GM23338 (cell line): ENCODE measurements at regions not wholly inside any gene's neighbourhood (a gene's known extent, or its start where the extent isn't known, plus 50 kb on each side); places are given as distances from the start of the nearest gene placed in this dataset.

ENCODE experiments used
- ATAC-seq: fragments of 200-7000 bp; cut with Tn5 transposase; 3 replicates; pipeline ENCODE4 v1.9.1; 2020
- DNase-seq: peaks from one replicate; pipeline ENCODE4 v3.0.0-alpha.2; 2015; ENCODE audit warnings: low spot score
- H2AFZ ChIP-seq: fragments of 200-600 bp; sonication (generic); 2 replicates; pipeline ENCODE4 v1.8.0; 2016; ENCODE audit warnings: antibody characterized with exemption, mild to moderate bottlenecking, moderate library complexity
- H3F3A ChIP-seq: fragments of 200-600 bp; sonication (generic); replicated peaks from 2 replicates; pipeline ENCODE4 v1.8.0; 2017; ENCODE audit warnings: antibody characterized with exemption, mixed run types, low read depth
- H3K27ac ChIP-seq: fragments of 200-600 bp; sonication (generic); 2 replicates; pipeline ENCODE4 v1.6.1; 2016; ENCODE audit warnings: low read depth
- H3K27me3 ChIP-seq: fragments of 200-600 bp; sonication (generic); 2 replicates; pipeline ENCODE4 v1.8.0; 2016; ENCODE audit warnings: mild to moderate bottlenecking, mixed run types, moderate library complexity; ENCODE audit not compliant: insufficient read depth
- H3K36me3 ChIP-seq: fragments of 200-600 bp; sonication (generic); 2 replicates; pipeline ENCODE4 v1.8.0; 2016; ENCODE audit warnings: mild to moderate bottlenecking; ENCODE audit not compliant: insufficient read depth
- H3K4me1 ChIP-seq: fragments of 200-600 bp; sonication (generic); 2 replicates; pipeline ENCODE4 v1.8.0; 2016; ENCODE audit warnings: mild to moderate bottlenecking, moderate library complexity; ENCODE audit not compliant: insufficient read depth
- H3K4me2 ChIP-seq: fragments of 200-600 bp; sonication (generic); 2 replicates; pipeline ENCODE4 v1.7.1; 2017; ENCODE audit warnings: mixed run types
- H3K4me3 ChIP-seq: fragments of 200-600 bp; sonication (generic); 2 replicates; pipeline ENCODE4 v1.6.1; 2016; ENCODE audit warnings: mixed run types
- H3K79me2 ChIP-seq: fragments of 200-600 bp; sonication (generic); replicated peaks from 2 replicates; pipeline ENCODE4 v1.8.0; 2017; ENCODE audit warnings: mild to moderate bottlenecking; ENCODE audit not compliant: insufficient read depth
- H3K9me2 ChIP-seq: fragments of 200-600 bp; sonication (generic); 2 replicates; pipeline ENCODE4 v1.8.0; 2017; ENCODE audit not compliant: insufficient read depth
- H4K20me1 ChIP-seq: fragments of 200-600 bp; sonication (generic); replicated peaks from 2 replicates; pipeline ENCODE4 v1.8.0; 2017; ENCODE audit warnings: mild to moderate bottlenecking; ENCODE audit not compliant: insufficient read depth
- H3K27ac Mint-ChIP-seq: 2 replicates; pipeline ENCODE4 v1.8.0; 2020; ENCODE audit warnings: inconsistent platforms, mild to moderate bottlenecking, moderate library complexity, mixed read lengths
- H3K27me3 Mint-ChIP-seq: 3 replicates; pipeline ENCODE4 v1.8.0; 2022; ENCODE audit warnings: low read depth, mild to moderate bottlenecking, moderate library complexity, mixed read lengths, inconsistent platforms; ENCODE audit not compliant: insufficient read depth, poor library complexity
- H3K36me3 Mint-ChIP-seq: 3 replicates; pipeline ENCODE4 v1.8.0; 2021; ENCODE audit warnings: low read depth, mild to moderate bottlenecking, inconsistent platforms, moderate library complexity, mixed read lengths
- H3K4me1 Mint-ChIP-seq: 3 replicates; pipeline ENCODE4 v1.8.0; 2020; ENCODE audit warnings: mild to moderate bottlenecking, inconsistent platforms, mixed read lengths
- H3K4me3 Mint-ChIP-seq: 3 replicates; pipeline ENCODE4 v1.8.0; 2021; ENCODE audit warnings: moderate library complexity, mild to moderate bottlenecking, inconsistent platforms, mixed read lengths
- H3K9me3 Mint-ChIP-seq: 3 replicates; pipeline ENCODE4 v1.8.0; 2020; ENCODE audit warnings: moderate library complexity, mild to moderate bottlenecking, inconsistent platforms, mixed read lengths
- CREB1 ChIP-seq: fragments of 250-450 bp; sonication (Bioruptor Pico); IDR thresholded peaks from 2 replicates; pipeline ENCODE4 v1.5.0; 2020; ENCODE audit warnings: low read depth, mild to moderate bottlenecking, moderate library complexity
- EZH2phosphoT487 ChIP-seq: fragments of 200-600 bp; sonication (generic); IDR thresholded peaks from one replicate; pipeline ENCODE4 v1.8.1; 2018; ENCODE audit warnings: antibody characterized with exemption; ENCODE audit not compliant: unreplicated experiment
- JUNB ChIP-seq: IDR thresholded peaks from one replicate; pipeline ENCODE4 v1.6.1; 2016; ENCODE audit warnings: antibody characterized with exemption; ENCODE audit not compliant: unreplicated experiment
- NANOG ChIP-seq: IDR thresholded peaks from 2 replicates; pipeline ENCODE4 v1.6.1; 2016; ENCODE audit warnings: antibody characterized with exemption, borderline replicate concordance
- POLR2AphosphoS5 ChIP-seq: IDR thresholded peaks from 2 replicates; pipeline ENCODE4 v1.6.1; 2016; ENCODE audit warnings: antibody characterized with exemption, low read depth
- STAT1 ChIP-seq: IDR thresholded peaks from one replicate; pipeline ENCODE4 v1.6.1; 2016; ENCODE audit warnings: antibody characterized with exemption; ENCODE audit not compliant: unreplicated experiment
- ZNF114 ChIP-seq: fragments of 250-450 bp; sonication (Bioruptor Pico); IDR thresholded peaks from 2 replicates; pipeline ENCODE4 v1.5.0; 2020; ENCODE audit warnings: mild to moderate bottlenecking, moderate library complexity
- ZNF331 ChIP-seq: fragments of 250-450 bp; sonication (Bioruptor Pico); IDR thresholded peaks from 2 replicates; pipeline ENCODE4 v1.5.0; 2020; ENCODE audit warnings: low read depth, mild to moderate bottlenecking, moderate library complexity
- TF ChIP-seq, protein P1 (sequence below): IDR thresholded peaks from one replicate; pipeline ENCODE4 v1.6.1; 2018; ENCODE audit warnings: antibody characterized with exemption; ENCODE audit not compliant: unreplicated experiment
- TF ChIP-seq, protein P2 (sequence below): IDR thresholded peaks from 2 replicates; pipeline ENCODE4 v1.6.1; 2016; ENCODE audit warnings: antibody characterized with exemption
- TF ChIP-seq, protein P3 (sequence below), 2 experiments: fragments of 200-600 bp in 1 of 2; sonication (generic) in 1 of 2; conservative IDR thresholded peaks; 2 replicates each; pipeline versions ENCODE4 v1.5.1 to v1.6.1; 2016 to 2017; ENCODE audit warnings: antibody characterized with exemption in 2 of 2, low read depth in 2 of 2, mild to moderate bottlenecking in 2 of 2, moderate library complexity in 1 of 2
- TF ChIP-seq, protein P4 (sequence below): fragments of 250-450 bp; sonication (Bioruptor Pico); IDR thresholded peaks from 2 replicates; pipeline ENCODE4 v1.5.0; 2020; ENCODE audit warnings: mild to moderate bottlenecking, moderate library complexity

DNA sequence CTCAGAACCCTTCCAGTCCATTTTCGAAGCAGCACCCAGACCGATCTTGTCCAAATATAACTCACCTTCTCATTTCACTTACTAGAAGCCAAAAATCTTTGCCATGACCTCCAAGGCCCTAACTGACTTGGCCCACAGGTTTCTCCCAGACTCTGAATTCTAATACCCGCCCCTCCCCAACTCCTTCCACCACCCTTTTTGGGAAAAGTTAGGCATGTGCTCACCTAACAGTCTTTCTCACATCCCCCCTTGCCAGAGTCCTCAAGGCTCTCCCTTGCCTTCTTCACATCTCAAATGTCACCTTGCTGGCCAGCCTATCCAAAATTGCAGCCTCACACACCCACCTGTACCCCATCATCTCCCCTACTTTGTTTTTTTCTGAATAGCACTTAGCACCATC is 369.3 kb downstream of the NXPE2 start (continued):
- TF ChIP-seq, protein P1, sequence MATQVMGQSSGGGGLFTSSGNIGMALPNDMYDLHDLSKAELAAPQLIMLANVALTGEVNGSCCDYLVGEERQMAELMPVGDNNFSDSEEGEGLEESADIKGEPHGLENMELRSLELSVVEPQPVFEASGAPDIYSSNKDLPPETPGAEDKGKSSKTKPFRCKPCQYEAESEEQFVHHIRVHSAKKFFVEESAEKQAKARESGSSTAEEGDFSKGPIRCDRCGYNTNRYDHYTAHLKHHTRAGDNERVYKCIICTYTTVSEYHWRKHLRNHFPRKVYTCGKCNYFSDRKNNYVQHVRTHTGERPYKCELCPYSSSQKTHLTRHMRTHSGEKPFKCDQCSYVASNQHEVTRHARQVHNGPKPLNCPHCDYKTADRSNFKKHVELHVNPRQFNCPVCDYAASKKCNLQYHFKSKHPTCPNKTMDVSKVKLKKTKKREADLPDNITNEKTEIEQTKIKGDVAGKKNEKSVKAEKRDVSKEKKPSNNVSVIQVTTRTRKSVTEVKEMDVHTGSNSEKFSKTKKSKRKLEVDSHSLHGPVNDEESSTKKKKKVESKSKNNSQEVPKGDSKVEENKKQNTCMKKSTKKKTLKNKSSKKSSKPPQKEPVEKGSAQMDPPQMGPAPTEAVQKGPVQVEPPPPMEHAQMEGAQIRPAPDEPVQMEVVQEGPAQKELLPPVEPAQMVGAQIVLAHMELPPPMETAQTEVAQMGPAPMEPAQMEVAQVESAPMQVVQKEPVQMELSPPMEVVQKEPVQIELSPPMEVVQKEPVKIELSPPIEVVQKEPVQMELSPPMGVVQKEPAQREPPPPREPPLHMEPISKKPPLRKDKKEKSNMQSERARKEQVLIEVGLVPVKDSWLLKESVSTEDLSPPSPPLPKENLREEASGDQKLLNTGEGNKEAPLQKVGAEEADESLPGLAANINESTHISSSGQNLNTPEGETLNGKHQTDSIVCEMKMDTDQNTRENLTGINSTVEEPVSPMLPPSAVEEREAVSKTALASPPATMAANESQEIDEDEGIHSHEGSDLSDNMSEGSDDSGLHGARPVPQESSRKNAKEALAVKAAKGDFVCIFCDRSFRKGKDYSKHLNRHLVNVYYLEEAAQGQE: no peak
- TF ChIP-seq EZH2phosphoT487: no peak
- TF ChIP-seq POLR2AphosphoS5: no peak

DNA sequence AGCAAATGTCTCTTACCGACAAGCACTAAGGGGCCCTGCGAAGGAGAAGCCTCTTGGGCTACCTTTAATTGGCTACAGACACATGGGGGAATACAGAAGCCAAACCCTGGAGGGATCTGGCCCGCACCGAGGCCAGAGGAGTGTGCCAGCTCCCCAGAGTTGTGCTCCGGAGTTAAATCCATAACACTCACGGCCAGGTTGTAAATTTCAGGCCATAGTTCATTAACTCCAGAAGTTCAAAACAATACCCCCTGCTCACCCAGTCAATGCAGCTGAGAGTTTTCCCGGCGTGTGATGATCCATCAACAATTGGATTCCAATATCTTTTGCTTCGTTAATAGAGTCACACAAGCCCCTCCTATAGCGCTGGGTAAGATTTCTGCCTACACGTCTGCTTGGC is 371.5 kb downstream of the NXPE2 start:
- Histone ChIP-seq H3F3A (no peaks in the 10 kb centered on the region), H3K4me2 (no peak overlapping the region), H3K79me2 (no peaks in the 10 kb centered on the region), H3K4me1 (peaks cover 11% of the 10 kb centered on the region), H3K27me3 (no peaks in the 10 kb centered on the region), H2AFZ (no peak overlapping the region), H3K9me2 (0 out of 2 replicates have a peak, but pooled peaks cover 6% of the 10 kb centered on the region), H3K36me3 (no peaks in the 10 kb centered on the region), H4K20me1 (no peaks in the 10 kb centered on the region; the same call in 1 of the 2 replicates), H3K27ac (no peak overlapping the region), H3K4me3 (no peak overlapping the region)
- ATAC-seq (no peak), DNase-seq (no peak)
- peaks cover 2% of the 10 kb centered on the region for H3K27me3 Mint-ChIP-seq
- H3K27ac Mint-ChIP-seq: no peak overlapping the region
- no peak overlapping the region for H3K4me3 Mint-ChIP-seq
- peaks cover 6% of the 10 kb centered on the region; the same call in 2 of the 3 replicates for H3K9me3 Mint-ChIP-seq
- H3K36me3 Mint-ChIP-seq: no peaks in the 10 kb centered on the region
- H3K4me1 Mint-ChIP-seq: peaks cover 14% of the 10 kb centered on the region
- TF ChIP-seq POLR2AphosphoS5 (no peak), JUNB (no peak), EZH2phosphoT487 (no peak), NANOG (no peak), ZNF331 (CRISPR knock-in tag) (no peak), CREB1 (CRISPR knock-in tag) (no peak), STAT1 (no peak), ZNF114 (CRISPR knock-in tag) (no peak)
- TF ChIP-seq, protein P2, sequence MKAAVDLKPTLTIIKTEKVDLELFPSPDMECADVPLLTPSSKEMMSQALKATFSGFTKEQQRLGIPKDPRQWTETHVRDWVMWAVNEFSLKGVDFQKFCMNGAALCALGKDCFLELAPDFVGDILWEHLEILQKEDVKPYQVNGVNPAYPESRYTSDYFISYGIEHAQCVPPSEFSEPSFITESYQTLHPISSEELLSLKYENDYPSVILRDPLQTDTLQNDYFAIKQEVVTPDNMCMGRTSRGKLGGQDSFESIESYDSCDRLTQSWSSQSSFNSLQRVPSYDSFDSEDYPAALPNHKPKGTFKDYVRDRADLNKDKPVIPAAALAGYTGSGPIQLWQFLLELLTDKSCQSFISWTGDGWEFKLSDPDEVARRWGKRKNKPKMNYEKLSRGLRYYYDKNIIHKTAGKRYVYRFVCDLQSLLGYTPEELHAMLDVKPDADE: no peak
- TF ChIP-seq, protein P3, sequence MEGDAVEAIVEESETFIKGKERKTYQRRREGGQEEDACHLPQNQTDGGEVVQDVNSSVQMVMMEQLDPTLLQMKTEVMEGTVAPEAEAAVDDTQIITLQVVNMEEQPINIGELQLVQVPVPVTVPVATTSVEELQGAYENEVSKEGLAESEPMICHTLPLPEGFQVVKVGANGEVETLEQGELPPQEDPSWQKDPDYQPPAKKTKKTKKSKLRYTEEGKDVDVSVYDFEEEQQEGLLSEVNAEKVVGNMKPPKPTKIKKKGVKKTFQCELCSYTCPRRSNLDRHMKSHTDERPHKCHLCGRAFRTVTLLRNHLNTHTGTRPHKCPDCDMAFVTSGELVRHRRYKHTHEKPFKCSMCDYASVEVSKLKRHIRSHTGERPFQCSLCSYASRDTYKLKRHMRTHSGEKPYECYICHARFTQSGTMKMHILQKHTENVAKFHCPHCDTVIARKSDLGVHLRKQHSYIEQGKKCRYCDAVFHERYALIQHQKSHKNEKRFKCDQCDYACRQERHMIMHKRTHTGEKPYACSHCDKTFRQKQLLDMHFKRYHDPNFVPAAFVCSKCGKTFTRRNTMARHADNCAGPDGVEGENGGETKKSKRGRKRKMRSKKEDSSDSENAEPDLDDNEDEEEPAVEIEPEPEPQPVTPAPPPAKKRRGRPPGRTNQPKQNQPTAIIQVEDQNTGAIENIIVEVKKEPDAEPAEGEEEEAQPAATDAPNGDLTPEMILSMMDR (conservative IDR thresholded peaks at IDR 0.05; ENCODE audit: low read depth in 2 of 2): no peak
- TF ChIP-seq, protein P4, sequence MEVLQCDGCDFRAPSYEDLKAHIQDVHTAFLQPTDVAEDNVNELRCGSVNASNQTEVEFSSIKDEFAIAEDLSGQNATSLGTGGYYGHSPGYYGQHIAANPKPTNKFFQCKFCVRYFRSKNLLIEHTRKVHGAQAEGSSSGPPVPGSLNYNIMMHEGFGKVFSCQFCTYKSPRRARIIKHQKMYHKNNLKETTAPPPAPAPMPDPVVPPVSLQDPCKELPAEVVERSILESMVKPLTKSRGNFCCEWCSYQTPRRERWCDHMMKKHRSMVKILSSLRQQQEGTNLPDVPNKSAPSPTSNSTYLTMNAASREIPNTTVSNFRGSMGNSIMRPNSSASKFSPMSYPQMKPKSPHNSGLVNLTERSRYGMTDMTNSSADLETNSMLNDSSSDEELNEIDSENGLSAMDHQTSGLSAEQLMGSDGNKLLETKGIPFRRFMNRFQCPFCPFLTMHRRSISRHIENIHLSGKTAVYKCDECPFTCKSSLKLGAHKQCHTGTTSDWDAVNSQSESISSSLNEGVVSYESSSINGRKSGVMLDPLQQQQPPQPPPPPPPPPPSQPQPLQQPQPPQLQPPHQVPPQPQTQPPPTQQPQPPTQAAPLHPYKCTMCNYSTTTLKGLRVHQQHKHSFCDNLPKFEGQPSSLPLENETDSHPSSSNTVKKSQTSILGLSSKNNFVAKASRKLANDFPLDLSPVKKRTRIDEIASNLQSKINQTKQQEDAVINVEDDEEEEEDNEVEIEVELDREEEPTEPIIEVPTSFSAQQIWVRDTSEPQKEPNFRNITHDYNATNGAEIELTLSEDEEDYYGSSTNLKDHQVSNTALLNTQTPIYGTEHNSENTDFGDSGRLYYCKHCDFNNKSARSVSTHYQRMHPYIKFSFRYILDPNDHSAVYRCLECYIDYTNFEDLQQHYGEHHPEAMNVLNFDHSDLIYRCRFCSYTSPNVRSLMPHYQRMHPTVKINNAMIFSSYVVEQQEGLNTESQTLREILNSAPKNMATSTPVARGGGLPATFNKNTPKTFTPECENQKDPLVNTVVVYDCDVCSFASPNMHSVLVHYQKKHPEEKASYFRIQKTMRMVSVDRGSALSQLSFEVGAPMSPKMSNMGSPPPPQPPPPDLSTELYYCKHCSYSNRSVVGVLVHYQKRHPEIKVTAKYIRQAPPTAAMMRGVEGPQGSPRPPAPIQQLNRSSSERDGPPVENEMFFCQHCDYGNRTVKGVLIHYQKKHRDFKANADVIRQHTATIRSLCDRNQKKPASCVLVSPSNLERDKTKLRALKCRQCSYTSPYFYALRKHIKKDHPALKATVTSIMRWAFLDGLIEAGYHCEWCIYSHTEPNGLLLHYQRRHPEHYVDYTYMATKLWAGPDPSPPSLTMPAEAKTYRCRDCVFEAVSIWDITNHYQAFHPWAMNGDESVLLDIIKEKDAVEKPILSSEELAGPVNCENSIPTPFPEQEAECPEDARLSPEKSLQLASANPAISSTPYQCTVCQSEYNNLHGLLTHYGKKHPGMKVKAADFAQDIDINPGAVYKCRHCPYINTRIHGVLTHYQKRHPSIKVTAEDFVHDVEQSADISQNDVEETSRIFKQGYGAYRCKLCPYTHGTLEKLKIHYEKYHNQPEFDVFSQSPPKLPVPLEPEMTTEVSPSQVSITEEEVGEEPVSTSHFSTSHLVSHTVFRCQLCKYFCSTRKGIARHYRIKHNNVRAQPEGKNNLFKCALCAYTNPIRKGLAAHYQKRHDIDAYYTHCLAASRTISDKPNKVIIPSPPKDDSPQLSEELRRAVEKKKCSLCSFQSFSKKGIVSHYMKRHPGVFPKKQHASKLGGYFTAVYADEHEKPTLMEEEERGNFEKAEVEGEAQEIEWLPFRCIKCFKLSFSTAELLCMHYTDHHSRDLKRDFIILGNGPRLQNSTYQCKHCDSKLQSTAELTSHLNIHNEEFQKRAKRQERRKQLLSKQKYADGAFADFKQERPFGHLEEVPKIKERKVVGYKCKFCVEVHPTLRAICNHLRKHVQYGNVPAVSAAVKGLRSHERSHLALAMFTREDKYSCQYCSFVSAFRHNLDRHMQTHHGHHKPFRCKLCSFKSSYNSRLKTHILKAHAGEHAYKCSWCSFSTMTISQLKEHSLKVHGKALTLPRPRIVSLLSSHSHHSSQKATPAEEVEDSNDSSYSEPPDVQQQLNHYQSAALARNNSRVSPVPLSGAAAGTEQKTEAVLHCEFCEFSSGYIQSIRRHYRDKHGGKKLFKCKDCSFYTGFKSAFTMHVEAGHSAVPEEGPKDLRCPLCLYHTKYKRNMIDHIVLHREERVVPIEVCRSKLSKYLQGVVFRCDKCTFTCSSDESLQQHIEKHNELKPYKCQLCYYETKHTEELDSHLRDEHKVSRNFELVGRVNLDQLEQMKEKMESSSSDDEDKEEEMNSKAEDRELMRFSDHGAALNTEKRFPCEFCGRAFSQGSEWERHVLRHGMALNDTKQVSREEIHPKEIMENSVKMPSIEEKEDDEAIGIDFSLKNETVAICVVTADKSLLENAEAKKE (CRISPR knock-in tag): no peak
